K562 (cell line): ENCODE measurements at regions not wholly inside any gene's neighbourhood (a gene's known extent, or its start where the extent isn't known, plus 50 kb on each side); places are given as distances from the start of the nearest gene placed in this dataset.

Source experiments
- CHD2 ChIP-seq: IDR thresholded peaks from 2 replicates; pipeline ENCODE4 v1.6.1; 2011; ENCODE audit warnings: low read depth, low read length
- CTCF ChIP-seq, 3 experiments: IDR thresholded peaks in 2 of 3; conservative IDR thresholded peaks in 1 of 3; 2 replicates each; pipeline ENCODE4 v1.5.1; 2011 to 2012; ENCODE audit warnings: low read length in 3 of 3, mild to moderate bottlenecking in 3 of 3, control low read depth in 2 of 3, improper control_type of control experiment in 1 of 3, inconsistent platforms in 1 of 3, low read depth in 1 of 3, mixed read lengths in 1 of 3, moderate library complexity in 1 of 3; ENCODE audit not compliant: insufficient read depth in 2 of 3
- IFI16 ChIP-seq: fragments of 250-450 bp; sonication (Bioruptor Pico); IDR thresholded peaks from 2 replicates; pipeline ENCODE4 v2.1.2; 2022; ENCODE audit warnings: mild to moderate bottlenecking, inconsistent platforms
- MGA ChIP-seq: fragments of 450-650 bp; IDR thresholded peaks from 2 replicates; pipeline ENCODE4 v1.6.1; 2016; ENCODE audit warnings: mild to moderate bottlenecking, moderate library complexity
- NBN ChIP-seq: fragments of 450-650 bp; IDR thresholded peaks from 2 replicates; pipeline ENCODE4 v1.6.1; 2016; ENCODE audit warnings: low read depth, mild to moderate bottlenecking
- ZKSCAN8 ChIP-seq: fragments of 200-800 bp; sonication (Bioruptor generic); IDR thresholded peaks from 2 replicates; pipeline ENCODE4 v1.6.1; 2016; ENCODE audit warnings: missing genetic modification characterization, missing compliant biosample characterization
- ZNF311 ChIP-seq: fragments of 250-450 bp; sonication (Bioruptor Pico); IDR thresholded peaks from 2 replicates; pipeline ENCODE4 v1.4.0; 2020; ENCODE audit warnings: mild to moderate bottlenecking, moderate library complexity

GRCh38 chr6:14709900-14710299 lies 536.0 kb upstream of the JARID2 start (continued):
- TF ChIP-seq MGA = peak; percentile 67
- no peak for TF ChIP-seq CHD2
- no peak for TF ChIP-seq NBN
- no peak for TF ChIP-seq ZNF311 (CRISPR knock-in tag)
- 0 out of 2 replicates have a peak, but pooled peaks have one; percentile 13 for TF ChIP-seq ZKSCAN8 (CRISPR knock-in tag)
- TF ChIP-seq CTCF (IDR thresholded peaks at IDR 0.05 in 2 of 3, conservative IDR thresholded peaks at IDR 0.05 in 1 of 3; ENCODE audit: insufficient read depth in 2 of 3, low read depth in 1 of 3, low read length in 3 of 3) = 0 out of 6 replicates have a peak, but pooled peaks of 1 of the 3 experiments have one; percentile 15
- TF ChIP-seq IFI16 (CRISPR knock-in tag) = no peak
